Left ventricle myocardium superior (tissue), 1 donor: ENCODE measurements at regions not wholly inside any gene's neighbourhood (a gene's known extent, or its start where the extent isn't known, plus 50 kb on each side); places are given as distances from the start of the nearest gene placed in this dataset.

Experiments
- ATAC-seq: fragments of 200-7000 bp; cut with Tn5 transposase; one replicate; pipeline ENCODE4 v1.9.1; 2020; ENCODE audit warnings: mild to moderate bottlenecking, moderate library complexity
- DNase-seq: peaks from one replicate; pipeline ENCODE4 v3.0.0-alpha.2; 2020
- intact Hi-C: fragments of 100-400 bp; cut with micrococcal nuclease; formaldehyde crosslinking; loops from one replicate; pipeline ENCODE4 v1.11.0; 2022
- donor health status: DM: no; HTN: yes; CAD: no; lungs with severe emphysema.

DNA sequence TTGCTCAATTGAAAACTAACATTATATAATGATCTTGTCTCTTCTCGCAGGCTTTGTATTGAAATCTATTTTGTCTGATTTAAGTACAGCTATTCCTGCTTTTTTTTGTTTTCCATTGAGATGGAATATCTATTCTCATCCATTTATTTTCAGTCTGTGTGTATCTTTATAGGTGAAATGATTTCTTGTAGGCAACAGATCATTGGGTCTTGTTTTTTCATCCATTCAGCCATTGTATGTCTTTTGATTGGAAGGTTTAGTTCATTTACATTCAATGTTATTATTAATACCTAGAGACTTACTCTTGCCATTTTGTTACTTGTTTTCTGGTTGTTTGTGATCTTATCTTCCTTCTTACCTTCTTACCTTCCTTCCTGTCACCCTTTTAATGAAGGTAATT, 77.8 kb upstream of the TRPC6 start:
- no peak for DNase-seq
- ATAC-seq, result no peak
- intact Hi-C loops, result no loop called here
